SJSA1 (cell line): ENCODE measurements at regions not wholly inside any gene's neighbourhood (a gene's known extent, or its start where the extent isn't known, plus 50 kb on each side); places are given as distances from the start of the nearest gene placed in this dataset.

Experiments used
- DNase-seq, 2 experiments: peaks; one replicate each; pipeline ENCODE4 v3.0.0-alpha.2; 2015 to 2020; ENCODE audit warnings: low spot score in 2 of 2, low read depth in 1 of 2
- H3K27ac ChIP-seq: fragments of 250-450 bp; sonication (Bioruptor Pico); 2 replicates; pipeline ENCODE4 v1.5.1; 2020; ENCODE audit warnings: mild to moderate bottlenecking, moderate library complexity
- H3K27me3 ChIP-seq: fragments of 250-450 bp; sonication (Bioruptor Pico); replicated peaks from 2 replicates; pipeline ENCODE4 v1.5.1; 2020; ENCODE audit warnings: mild to moderate bottlenecking, moderate library complexity
- H3K36me3 ChIP-seq: fragments of 250-450 bp; sonication (Bioruptor Pico); 2 replicates; pipeline ENCODE4 v1.5.1; 2020; ENCODE audit warnings: mild to moderate bottlenecking
- H3K4me1 ChIP-seq: fragments of 250-450 bp; sonication (Bioruptor Pico); replicated peaks from 2 replicates; pipeline ENCODE4 v1.6.1; 2021; ENCODE audit warnings: mild to moderate bottlenecking
- H3K4me3 ChIP-seq: fragments of 250-450 bp; sonication (Bioruptor Pico); 2 replicates; pipeline ENCODE4 v1.5.1; 2020; ENCODE audit warnings: mild to moderate bottlenecking
- H3K9me3 ChIP-seq: fragments of 250-450 bp; sonication (Bioruptor Pico); replicated peaks from 2 replicates; pipeline ENCODE4 v1.5.1; 2020; ENCODE audit warnings: mild to moderate bottlenecking

- no peaks in the 10 kb centered on the region for H3K9me3 ChIP-seq
- no peaks in the 10 kb centered on the region for H3K36me3 ChIP-seq
- H3K27ac ChIP-seq, result no peak overlapping the region
- no peaks in the 10 kb centered on the region for H3K27me3 ChIP-seq
- no peak for DNase-seq
- H3K4me3 ChIP-seq, result no peak overlapping the region
- no peaks in the 10 kb centered on the region for H3K4me1 ChIP-seq
These were observed 119.8 kb upstream of the ALDH1B1 start for GRCh38 chr9:38272710-38273109.

- Histone ChIP-seq H3K9me3 (no peaks in the 10 kb centered on the region), H3K4me3 (no peak overlapping the region), H3K36me3 (no peaks in the 10 kb centered on the region), H3K4me1 (no peaks in the 10 kb centered on the region), H3K27me3 (no peaks in the 10 kb centered on the region), H3K27ac (no peak overlapping the region)
- DNase-seq, result no peak
These were observed 120.7 kb upstream of the ALDH1B1 start for GRCh38 chr9:38271666-38272241.

GRCh38 chr9:38269775-38270174 lies 122.7 kb upstream of the ALDH1B1 start:
- no peaks in the 10 kb centered on the region for H3K36me3 ChIP-seq
- H3K27me3 ChIP-seq, result no peaks in the 10 kb centered on the region
- no peak overlapping the region for H3K4me3 ChIP-seq
- H3K27ac ChIP-seq, result no peak overlapping the region
- no peaks in the 10 kb centered on the region for H3K9me3 ChIP-seq
- no peaks in the 10 kb centered on the region for H3K4me1 ChIP-seq
- DNase-seq, result no peak

DNA sequence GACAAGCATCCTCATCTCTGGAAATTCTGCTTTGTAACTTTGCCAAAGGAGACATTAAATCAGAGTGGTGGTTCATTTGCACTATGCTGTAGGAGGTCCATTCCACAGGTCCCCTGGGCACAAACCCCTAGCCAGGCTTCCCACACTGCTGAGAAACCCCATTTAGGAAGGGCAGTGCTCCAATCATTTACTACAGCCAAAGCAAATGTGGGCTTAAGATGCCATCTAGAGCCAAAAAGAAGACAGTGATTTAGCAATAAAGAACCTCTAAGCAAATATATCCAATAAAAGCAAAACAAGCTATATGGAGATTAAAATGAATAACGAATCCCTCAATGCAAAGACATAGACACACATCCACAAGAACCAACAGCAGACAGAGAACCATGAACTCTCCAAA lies 129.0 kb upstream of the ALDH1B1 start:
- Histone ChIP-seq H3K4me3 (no peak overlapping the region), H3K27ac (no peak overlapping the region), H3K9me3 (no peaks in the 10 kb centered on the region), H3K27me3 (no peaks in the 10 kb centered on the region), H3K36me3 (no peaks in the 10 kb centered on the region), H3K4me1 (no peaks in the 10 kb centered on the region)
- DNase-seq, result peak in 1 of 2 experiments; percentile 11

DNA sequence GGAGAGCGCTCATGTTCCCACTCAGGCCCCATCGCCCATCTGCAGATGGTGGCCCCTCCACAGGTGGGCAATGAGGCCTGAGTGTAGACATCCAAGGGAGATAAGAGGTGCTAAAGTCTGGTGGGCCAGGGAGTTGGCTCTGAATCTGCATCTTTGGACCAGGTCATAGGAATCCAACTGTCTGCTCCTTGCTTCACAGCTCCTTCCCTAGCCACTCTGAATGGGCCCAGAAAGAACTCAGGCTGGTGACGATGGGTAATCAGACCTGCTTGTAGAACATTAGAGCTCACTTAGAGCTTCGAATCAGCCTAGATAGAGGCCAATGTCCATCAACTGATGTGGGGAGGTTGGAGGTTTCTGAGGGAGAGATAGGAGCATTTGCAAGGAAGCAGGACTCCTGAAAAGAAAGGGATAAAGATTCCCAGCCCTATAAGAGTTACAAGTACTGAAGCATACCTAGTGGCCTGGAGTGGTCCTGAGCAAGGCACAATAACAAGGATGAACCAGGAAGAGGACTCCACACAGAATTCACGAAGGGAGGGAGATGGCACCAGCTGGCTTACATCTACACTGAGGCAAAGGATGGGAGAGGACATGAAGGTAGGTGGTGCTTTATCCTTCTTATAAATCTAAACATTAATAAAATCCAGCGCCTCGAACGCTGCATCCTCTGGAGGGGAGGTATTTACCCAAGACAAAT lies 132.8 kb upstream of the ALDH1B1 start:
- no peaks in the 10 kb centered on the region for H3K4me1 ChIP-seq
- no peaks in the 10 kb centered on the region for H3K27me3 ChIP-seq
- no peaks in the 10 kb centered on the region for H3K9me3 ChIP-seq
- H3K4me3 ChIP-seq, result no peak overlapping the region
- no peaks in the 10 kb centered on the region for H3K36me3 ChIP-seq
- no peak for DNase-seq
- no peak overlapping the region for H3K27ac ChIP-seq

DNA sequence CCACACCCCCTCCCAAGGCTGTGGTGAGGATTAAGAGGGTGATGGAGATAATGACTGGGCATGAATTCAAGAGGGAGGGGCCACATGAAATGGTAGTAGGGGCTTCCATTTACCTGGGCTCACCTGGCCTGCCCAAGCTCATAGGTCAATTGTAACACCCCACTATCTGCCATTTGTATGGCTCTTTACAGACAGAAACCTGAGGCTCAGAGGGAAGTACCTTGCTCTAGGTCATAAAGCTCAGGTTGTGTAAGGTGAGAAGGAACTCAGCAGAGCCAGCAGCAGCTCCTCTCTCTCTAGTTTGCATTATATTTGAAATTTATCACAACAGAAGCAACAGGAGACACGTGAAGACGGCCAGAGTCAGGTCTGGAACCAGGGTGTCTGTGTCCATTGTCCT lies 133.4 kb upstream of the ALDH1B1 start:
- Histone ChIP-seq H3K36me3 (no peaks in the 10 kb centered on the region), H3K9me3 (no peaks in the 10 kb centered on the region), H3K4me1 (no peaks in the 10 kb centered on the region), H3K27ac (no peak overlapping the region), H3K4me3 (no peak overlapping the region), H3K27me3 (no peaks in the 10 kb centered on the region)
- DNase-seq, result no peak

GRCh38 chr9:38257626-38258215 lies 134.8 kb upstream of the ALDH1B1 start:
- H3K27me3 ChIP-seq, result no peaks in the 10 kb centered on the region
- H3K4me3 ChIP-seq, result no peak overlapping the region
- no peaks in the 10 kb centered on the region for H3K4me1 ChIP-seq
- no peak overlapping the region for H3K27ac ChIP-seq
- H3K9me3 ChIP-seq, result no peaks in the 10 kb centered on the region
- H3K36me3 ChIP-seq, result no peaks in the 10 kb centered on the region
- DNase-seq, result no peak

- no peak overlapping the region for H3K4me3 ChIP-seq
- H3K9me3 ChIP-seq, result no peaks in the 10 kb centered on the region
- no peak overlapping the region for H3K27ac ChIP-seq
- H3K4me1 ChIP-seq, result no peaks in the 10 kb centered on the region
- no peaks in the 10 kb centered on the region for H3K36me3 ChIP-seq
- no peaks in the 10 kb centered on the region for H3K27me3 ChIP-seq
- DNase-seq, result no peak
These were observed 136.0 kb upstream of the ALDH1B1 start for GRCh38 chr9:38256461-38256860.

GRCh38 chr9:38255599-38255998 lies 136.9 kb upstream of the ALDH1B1 start:
- H3K27me3 ChIP-seq, result no peaks in the 10 kb centered on the region
- no peaks in the 10 kb centered on the region for H3K4me1 ChIP-seq
- no peaks in the 10 kb centered on the region for H3K9me3 ChIP-seq
- no peak for DNase-seq
- no peak overlapping the region for H3K27ac ChIP-seq
- no peaks in the 10 kb centered on the region for H3K36me3 ChIP-seq
- H3K4me3 ChIP-seq, result no peak overlapping the region

DNA sequence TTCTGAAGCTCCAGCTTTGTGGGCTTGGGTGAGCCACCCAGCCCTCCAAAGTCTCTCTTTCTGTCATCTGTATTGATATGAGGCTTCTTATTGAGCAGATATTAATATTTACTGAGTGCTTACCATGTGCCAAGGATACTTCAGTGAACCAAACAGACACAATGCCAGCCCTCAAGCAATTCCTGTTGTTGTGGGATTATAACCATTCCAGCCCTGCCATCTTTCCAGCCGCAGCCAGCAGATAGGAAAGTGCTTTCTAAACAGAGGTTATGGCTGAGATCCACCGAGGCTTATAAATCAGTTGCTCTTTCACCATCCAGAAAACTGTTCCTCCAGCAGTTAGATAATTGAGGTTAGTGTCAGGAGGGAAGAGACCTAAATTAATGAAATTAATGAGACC lies 137.7 kb upstream of the ALDH1B1 start:
- Histone ChIP-seq H3K4me3 (no peak overlapping the region), H3K9me3 (no peaks in the 10 kb centered on the region), H3K36me3 (no peaks in the 10 kb centered on the region), H3K4me1 (no peaks in the 10 kb centered on the region), H3K27ac (no peak overlapping the region), H3K27me3 (no peaks in the 10 kb centered on the region)
- DNase-seq, result no peak

DNA sequence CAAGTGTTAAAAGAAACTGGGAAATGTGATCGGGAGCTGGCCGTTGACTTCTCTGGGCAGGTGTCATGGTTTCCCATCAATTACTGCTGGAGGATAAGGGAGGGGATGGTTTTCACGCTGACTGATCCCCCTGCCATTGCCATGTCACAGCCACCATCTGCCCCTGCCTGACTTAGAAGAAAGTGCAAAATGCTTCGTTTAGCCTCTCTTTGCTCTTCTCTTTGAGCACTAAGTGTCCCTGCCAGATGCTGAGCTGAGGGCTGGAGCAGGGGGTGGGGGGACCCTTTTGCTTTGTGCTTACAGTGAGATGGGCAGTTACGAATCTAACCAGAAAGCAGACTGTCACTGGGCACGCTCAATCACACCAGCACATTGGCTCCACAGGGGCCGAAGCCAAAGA lies 138.4 kb upstream of the ALDH1B1 start:
- Histone ChIP-seq H3K36me3 (no peaks in the 10 kb centered on the region), H3K27me3 (no peaks in the 10 kb centered on the region), H3K9me3 (no peaks in the 10 kb centered on the region), H3K27ac (no peak overlapping the region), H3K4me3 (no peak overlapping the region), H3K4me1 (no peaks in the 10 kb centered on the region)
- no peak for DNase-seq

DNA sequence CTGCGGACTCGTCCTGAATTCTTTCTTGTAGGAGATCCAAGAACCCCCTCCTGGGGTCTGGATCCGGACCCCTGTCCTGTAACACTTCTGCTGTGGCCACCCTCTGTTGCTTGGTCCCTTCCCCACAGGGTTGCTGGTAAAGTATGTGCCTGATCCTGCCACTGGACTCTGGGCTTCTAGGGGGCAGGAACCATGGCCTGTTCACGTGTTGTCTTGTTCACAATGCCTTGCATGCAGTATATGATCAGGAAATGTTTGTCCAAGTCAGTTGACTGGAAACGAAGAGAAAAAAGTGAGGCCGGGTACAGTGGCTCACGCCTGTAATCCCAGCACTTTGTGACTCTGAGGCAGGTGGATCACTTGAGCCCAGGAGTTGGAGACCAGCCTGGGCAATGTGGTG lies 139.3 kb upstream of the ALDH1B1 start:
- no peaks in the 10 kb centered on the region for H3K9me3 ChIP-seq
- no peaks in the 10 kb centered on the region for H3K36me3 ChIP-seq
- H3K4me3 ChIP-seq, result no peak overlapping the region
- H3K27ac ChIP-seq, result no peak overlapping the region
- no peaks in the 10 kb centered on the region for H3K4me1 ChIP-seq
- no peaks in the 10 kb centered on the region for H3K27me3 ChIP-seq
- no peak for DNase-seq

DNA sequence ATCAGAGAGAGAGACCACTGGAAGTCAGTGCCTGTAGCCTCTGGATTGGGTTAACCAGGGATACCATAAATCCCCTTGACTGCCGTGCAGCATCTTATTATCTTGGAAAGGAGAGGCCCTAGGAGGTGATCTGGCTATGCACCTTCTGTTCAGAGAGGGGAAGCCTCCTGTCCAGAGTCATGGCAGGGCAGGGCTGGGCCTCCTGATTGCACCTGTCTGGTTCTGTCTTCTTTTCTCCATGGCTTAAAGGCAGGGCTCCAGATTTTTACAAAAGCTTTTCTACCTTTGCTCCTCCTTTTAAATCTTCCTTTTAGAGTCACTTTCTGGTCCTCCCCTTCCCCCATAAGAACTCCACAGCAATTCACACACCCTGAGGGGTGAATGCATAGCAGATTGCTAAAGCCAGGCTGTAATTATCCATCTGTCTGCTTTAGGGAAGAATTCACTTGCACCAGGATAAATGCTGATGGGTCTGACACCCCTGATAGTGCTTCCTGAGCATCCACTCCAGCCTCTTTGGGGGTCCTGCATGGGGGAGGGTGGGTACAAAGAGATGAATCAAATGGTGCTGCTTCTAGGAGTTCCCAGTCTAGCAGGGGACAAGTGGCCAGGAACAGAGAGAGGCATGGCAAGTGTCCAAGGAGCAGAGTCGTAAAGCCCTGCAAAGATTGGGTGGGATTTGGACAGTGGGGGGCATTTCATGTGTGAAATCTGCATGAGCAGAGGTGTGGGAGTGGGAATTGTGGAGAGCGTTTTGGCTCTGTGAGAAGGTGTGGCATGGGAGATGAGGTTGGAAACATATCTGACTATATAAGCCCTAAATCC lies 141.3 kb upstream of the ALDH1B1 start:
- DNase-seq, result no peak
- no peak overlapping the region for H3K4me3 ChIP-seq
- no peak overlapping the region for H3K27ac ChIP-seq
- H3K4me1 ChIP-seq, result no peaks in the 10 kb centered on the region
- H3K27me3 ChIP-seq, result no peaks in the 10 kb centered on the region
- H3K36me3 ChIP-seq, result no peaks in the 10 kb centered on the region
- H3K9me3 ChIP-seq, result no peaks in the 10 kb centered on the region
